ENCODE measurements at regions not wholly inside any gene's neighbourhood (a gene's known extent, or its start where the extent isn't known, plus 50 kb on each side); places are given as distances from the start of the nearest gene placed in this dataset.

GRCh38 chr9:108445431-108446071 is 410.2 kb downstream of the ACTL7B start (continued):
- TF ChIP-seq AHDC1 (CRISPR knock-in tag; IDR thresholded peaks at IDR 0.05; ENCODE audit: borderline replicate concordance) (peak; percentile 98), ZBTB46 (CRISPR knock-in tag; IDR thresholded peaks at IDR 0.05; ENCODE audit: borderline replicate concordance) (no peak), ZNF468 (CRISPR knock-in tag; IDR thresholded peaks at IDR 0.05) (no peak), ELK4 (CRISPR knock-in tag; IDR thresholded peaks at IDR 0.05; ENCODE audit: borderline replicate concordance) (no peak), ZNF451 (CRISPR knock-in tag; IDR thresholded peaks at IDR 0.05) (no peak), SMARCE1 (IDR thresholded peaks at IDR 0.05; ENCODE audit: borderline replicate concordance) (no peak), ZNF331 (CRISPR knock-in tag; IDR thresholded peaks at IDR 0.05) (peak; percentile 51), ZBTB8A (CRISPR knock-in tag; IDR thresholded peaks at IDR 0.05; ENCODE audit: borderline replicate concordance, low read depth) (no peak), STAT6 (CRISPR knock-in tag; IDR thresholded peaks at IDR 0.05; ENCODE audit: borderline replicate concordance) (0 out of 2 replicates have a peak, but pooled peaks have one; percentile 80), FLYWCH1 (CRISPR knock-in tag; IDR thresholded peaks at IDR 0.05) (no peak), ZNF280D (CRISPR knock-in tag; IDR thresholded peaks at IDR 0.05) (no peak), RFXAP (CRISPR knock-in tag; IDR thresholded peaks at IDR 0.05; ENCODE audit: borderline replicate concordance) (0 out of 2 replicates have a peak, but pooled peaks have one; percentile 43), ZNF724P (CRISPR knock-in tag; IDR thresholded peaks at IDR 0.05; ENCODE audit: borderline replicate concordance) (no peak), PRPF4 (IDR thresholded peaks at IDR 0.05; ENCODE audit: low read depth, low read length, poor library complexity, severe bottlenecking) (no peak)

All from HepG2 (cell line).